OCI-LY3 (cell line): ENCODE measurements at regions not wholly inside any gene's neighbourhood (a gene's known extent, or its start where the extent isn't known, plus 50 kb on each side); places are given as distances from the start of the nearest gene placed in this dataset.

ENCODE experiments used
- H2AFZ ChIP-seq: fragments of 200-600, 300-600 bp; shearing (Covaris generic); 2 replicates; pipeline ENCODE4 v1.6.0; 2014; ENCODE audit warnings: antibody characterized with exemption, low read depth, low read length
- H3K27ac ChIP-seq: fragments of 200-600, 300-600 bp; sonication (generic); 2 replicates; pipeline ENCODE4 v1.5.1; 2014; ENCODE audit warnings: mild to moderate bottlenecking, low read length, moderate library complexity, mixed read lengths
- H3K27me3 ChIP-seq: fragments of 200-600, 300-600 bp; sonication (generic); 2 replicates; pipeline ENCODE4 v1.6.1; 2014; ENCODE audit warnings: low read depth, low read length, mixed read lengths
- H3K36me3 ChIP-seq: fragments of 200-600, 300-600 bp; sonication (generic); replicated peaks from 2 replicates; pipeline ENCODE3; 2014; ENCODE audit warnings: low read depth, low read length, mixed read lengths
- H3K4me1 ChIP-seq: fragments of 300-600, 200-600 bp; sonication (generic); 2 replicates; pipeline ENCODE4 v1.6.1; 2014; ENCODE audit warnings: low read length, mixed read lengths
- H3K4me2 ChIP-seq: fragments of 200-600, 300-600 bp; sonication (generic); 2 replicates; pipeline ENCODE4 v1.6.1; 2014; ENCODE audit warnings: low read length, mixed read lengths
- H3K4me3 ChIP-seq: fragments of 300-600, 200-600 bp; sonication (generic); 2 replicates; pipeline ENCODE4 v1.5.1; 2014; ENCODE audit warnings: antibody characterized with exemption, mild to moderate bottlenecking, low read length, moderate library complexity
- H3K79me2 ChIP-seq: fragments of 300-600, 200-600 bp; shearing (Covaris generic); 2 replicates; pipeline ENCODE4 v1.6.1; 2014; ENCODE audit warnings: mild to moderate bottlenecking, low read length, mixed read lengths
- H3K9ac ChIP-seq: fragments of 300-600, 200-600 bp; shearing (Covaris generic); 2 replicates; pipeline ENCODE4 v1.6.0; 2014; ENCODE audit warnings: mild to moderate bottlenecking, low read length, moderate library complexity
- H3K9me3 ChIP-seq: fragments of 200-600, 300-600 bp; shearing (Covaris generic); 2 replicates; pipeline ENCODE4 v1.6.1; 2014; ENCODE audit warnings: low read length, mixed read lengths; ENCODE audit not compliant: insufficient read depth
- H4K20me1 ChIP-seq: fragments of 200-600, 300-600 bp; sonication (generic); 2 replicates; pipeline ENCODE4 v1.6.1; 2016; ENCODE audit warnings: low read length, mixed read lengths; ENCODE audit not compliant: insufficient read depth
- EZH2phosphoT487 ChIP-seq: fragments of 200-600 bp; shearing (Covaris generic); IDR thresholded peaks from 2 replicates; pipeline ENCODE4 v1.6.1; 2018; ENCODE audit warnings: antibody characterized with exemption, mixed run types, low read depth
- TF ChIP-seq, protein P1 (sequence below): fragments of 200-600, 300-600 bp; sonication (generic); IDR thresholded peaks from 2 replicates; pipeline ENCODE4 v1.5.1; 2014; ENCODE audit warnings: antibody characterized with exemption, low read length, low read depth

DNA sequence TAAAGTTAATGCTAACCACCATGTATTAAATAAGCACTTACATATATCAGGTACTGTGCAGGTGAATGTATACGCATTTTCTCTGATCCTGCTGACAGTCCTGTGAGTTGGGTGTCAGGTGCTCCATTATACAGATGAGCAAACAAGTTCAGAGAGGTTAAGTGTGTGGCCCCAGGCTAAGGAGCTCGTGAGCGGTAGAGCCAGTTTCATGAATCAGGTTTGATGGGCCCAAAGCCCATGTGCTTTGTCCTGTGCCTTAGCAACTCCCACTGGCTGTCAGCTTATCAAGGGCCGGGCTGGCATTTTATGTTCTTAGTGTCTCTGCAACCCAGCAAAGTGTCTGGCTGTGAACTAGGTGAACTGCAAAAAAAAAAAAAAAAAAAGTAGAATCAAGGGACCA lies 701.2 kb upstream of the TBX3 start:
- no peak overlapping the region for H3K9ac ChIP-seq
- H3K4me1 ChIP-seq, result peaks cover 37% of the 10 kb centered on the region
- H3K36me3 ChIP-seq, result no peaks in the 10 kb centered on the region
- H3K4me2 ChIP-seq, result no peak overlapping the region
- no peaks in the 10 kb centered on the region for H4K20me1 ChIP-seq
- H3K79me2 ChIP-seq, result no peaks in the 10 kb centered on the region
- H3K9me3 ChIP-seq, result no peaks in the 10 kb centered on the region
- no peak overlapping the region for H3K27ac ChIP-seq
- TF ChIP-seq, protein P1, sequence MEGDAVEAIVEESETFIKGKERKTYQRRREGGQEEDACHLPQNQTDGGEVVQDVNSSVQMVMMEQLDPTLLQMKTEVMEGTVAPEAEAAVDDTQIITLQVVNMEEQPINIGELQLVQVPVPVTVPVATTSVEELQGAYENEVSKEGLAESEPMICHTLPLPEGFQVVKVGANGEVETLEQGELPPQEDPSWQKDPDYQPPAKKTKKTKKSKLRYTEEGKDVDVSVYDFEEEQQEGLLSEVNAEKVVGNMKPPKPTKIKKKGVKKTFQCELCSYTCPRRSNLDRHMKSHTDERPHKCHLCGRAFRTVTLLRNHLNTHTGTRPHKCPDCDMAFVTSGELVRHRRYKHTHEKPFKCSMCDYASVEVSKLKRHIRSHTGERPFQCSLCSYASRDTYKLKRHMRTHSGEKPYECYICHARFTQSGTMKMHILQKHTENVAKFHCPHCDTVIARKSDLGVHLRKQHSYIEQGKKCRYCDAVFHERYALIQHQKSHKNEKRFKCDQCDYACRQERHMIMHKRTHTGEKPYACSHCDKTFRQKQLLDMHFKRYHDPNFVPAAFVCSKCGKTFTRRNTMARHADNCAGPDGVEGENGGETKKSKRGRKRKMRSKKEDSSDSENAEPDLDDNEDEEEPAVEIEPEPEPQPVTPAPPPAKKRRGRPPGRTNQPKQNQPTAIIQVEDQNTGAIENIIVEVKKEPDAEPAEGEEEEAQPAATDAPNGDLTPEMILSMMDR, result no peak
- no peak for TF ChIP-seq EZH2phosphoT487
- H3K27me3 ChIP-seq, result no peaks in the 10 kb centered on the region
- H2AFZ ChIP-seq, result no peak overlapping the region
- no peak overlapping the region for H3K4me3 ChIP-seq

DNA sequence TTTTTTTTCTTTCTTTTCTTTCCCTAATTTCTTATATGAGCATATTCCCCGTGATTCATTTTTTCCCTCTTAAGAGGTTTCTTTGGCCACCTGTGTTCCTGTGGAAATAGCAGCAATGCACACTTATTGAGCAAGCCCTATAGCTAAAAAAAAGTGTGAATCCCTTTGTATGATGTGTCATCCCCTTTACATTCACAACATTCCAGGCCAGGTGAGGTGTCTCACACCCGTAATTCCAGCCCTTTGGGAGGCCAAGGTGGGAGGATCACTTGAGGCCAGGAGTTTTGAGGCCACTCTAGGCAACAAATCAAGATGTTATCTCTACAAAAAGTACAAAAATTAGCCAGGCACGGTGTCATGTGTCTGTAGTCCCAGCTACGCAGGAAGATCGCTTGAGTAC lies 700.4 kb upstream of the TBX3 start:
- Histone ChIP-seq H3K4me1 (peaks cover 44% of the 10 kb centered on the region), H3K27me3 (no peaks in the 10 kb centered on the region), H3K36me3 (no peaks in the 10 kb centered on the region), H2AFZ (no peak overlapping the region), H3K9ac (no peak overlapping the region), H3K4me3 (no peak overlapping the region), H3K9me3 (no peaks in the 10 kb centered on the region), H3K79me2 (no peaks in the 10 kb centered on the region), H3K4me2 (no peak overlapping the region), H4K20me1 (no peaks in the 10 kb centered on the region), H3K27ac (no peak overlapping the region)
- TF ChIP-seq, protein P1, result no peak
- no peak for TF ChIP-seq EZH2phosphoT487

DNA sequence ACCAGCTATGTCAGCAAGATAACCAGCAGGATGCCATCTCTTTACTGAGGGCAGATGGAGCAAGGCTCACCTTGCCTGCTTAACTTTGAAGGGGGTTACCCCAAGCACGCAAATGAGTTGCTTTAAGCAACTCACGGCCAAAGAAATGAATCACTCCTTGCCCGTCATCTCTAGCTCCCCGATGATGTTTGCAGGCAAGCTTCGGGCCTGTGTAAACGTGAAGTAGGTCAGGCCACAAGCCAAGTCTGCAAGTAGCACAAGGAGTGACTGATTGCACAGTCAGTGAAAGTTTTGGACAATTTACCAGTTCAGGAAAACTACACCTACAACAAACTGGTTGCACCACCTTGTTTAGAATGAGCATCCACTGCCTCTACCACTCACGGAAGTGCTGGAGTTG lies 699.7 kb upstream of the TBX3 start:
- peak overlapping the region; percentile 36; the same call in 1 of the 2 replicates for H3K4me3 ChIP-seq
- H3K4me2 ChIP-seq, result peak overlapping the region; percentile 62
- no peak overlapping the region for H2AFZ ChIP-seq

DNA sequence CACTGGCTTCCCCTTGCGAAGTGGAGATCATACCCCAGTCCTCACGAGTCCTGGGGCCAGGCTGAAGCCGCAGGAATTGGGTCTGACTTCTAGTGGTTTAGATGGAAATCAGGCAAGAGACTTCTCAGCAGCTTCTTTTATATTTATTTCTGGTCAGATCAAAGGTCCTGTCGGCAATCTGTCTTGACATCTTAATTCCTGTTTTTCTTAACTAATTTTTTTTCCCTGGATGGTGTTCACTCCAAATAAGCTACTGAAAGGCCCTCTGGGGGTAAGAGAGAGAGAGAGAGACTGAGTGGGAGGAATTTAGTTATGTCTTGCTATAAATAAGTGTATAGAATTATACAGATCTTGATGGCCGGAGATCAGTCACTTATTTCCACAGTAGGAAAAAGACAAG lies 698.7 kb upstream of the TBX3 start:
- Histone ChIP-seq H3K27me3 (no peaks in the 10 kb centered on the region), H3K9ac (no peak overlapping the region), H3K4me2 (no peak overlapping the region), H3K36me3 (no peaks in the 10 kb centered on the region), H3K79me2 (no peaks in the 10 kb centered on the region), H3K9me3 (no peaks in the 10 kb centered on the region), H3K27ac (no peak overlapping the region), H2AFZ (no peak overlapping the region), H3K4me1 (peaks cover 53% of the 10 kb centered on the region), H4K20me1 (no peaks in the 10 kb centered on the region), H3K4me3 (no peak overlapping the region)
- no peak for TF ChIP-seq EZH2phosphoT487
- TF ChIP-seq, protein P1, result no peak

More for the DNA sequence above, 699.7 kb upstream of the TBX3 start:
- Histone ChIP-seq H3K9ac (no peak overlapping the region), H4K20me1 (no peaks in the 10 kb centered on the region), H3K9me3 (no peaks in the 10 kb centered on the region), H3K79me2 (no peaks in the 10 kb centered on the region), H3K27me3 (no peaks in the 10 kb centered on the region), H3K27ac (0 out of 2 replicates have a peak overlapping the region, but pooled peaks have one; percentile 8), H3K4me1 (peaks cover 51% of the 10 kb centered on the region), H3K36me3 (no peaks in the 10 kb centered on the region)
- TF ChIP-seq EZH2phosphoT487, result no peak
- TF ChIP-seq, protein P1, result no peak
